Body of pancreas (tissue), 4 donors: ENCODE measurements at regions not wholly inside any gene's neighbourhood (a gene's known extent, or its start where the extent isn't known, plus 50 kb on each side); places are given as distances from the start of the nearest gene placed in this dataset.

Source experiments
- ATAC-seq: fragments of 150-250 bp; one replicate; pipeline ENCODE4 v1.9.1; 2016
- DNase-seq, 4 donors: peaks; one replicate each; pipeline ENCODE4 v3.0.0-alpha.2; 2019
- H3K27ac ChIP-seq, 4 donors: fragments of 200-600 bp; sonication (generic); 1 replicate in 3 of 4; 2 replicates in 1 of 4; pipeline versions ENCODE4 v1.5.1 to v1.6.1; 2016 to 2019; ENCODE audit warnings: mild to moderate bottlenecking in 1 of 4, mixed read lengths in 1 of 4, moderate library complexity in 1 of 4
- H3K27me3 ChIP-seq, 2 donors: fragments of 200-600 bp; sonication (generic); one replicate each; pipeline ENCODE4 v1.6.0; 2016; ENCODE audit warnings: mild to moderate bottlenecking in 1 of 2
- H3K36me3 ChIP-seq, 2 donors: fragments of 200-600 bp; sonication (generic); replicated peaks in 1 of 2; 2 replicates each; pipeline ENCODE4 v1.5.1; 2016; ENCODE audit warnings: low read depth in 2 of 2; ENCODE audit not compliant: insufficient read depth in 1 of 2
- H3K4me1 ChIP-seq: fragments of 200-600 bp; sonication (generic); one replicate; pipeline ENCODE4 v1.6.0; 2016
- H3K4me3 ChIP-seq, 2 donors: fragments of 200-600 bp; sonication (generic); 1 replicate in 1 of 2; 2 replicates in 1 of 2; pipeline ENCODE4 v1.5.1; 2016 to 2019
- H3K9me3 ChIP-seq, 3 donors: fragments of 200-600 bp; sonication (generic); 1 replicate in 2 of 3; 2 replicates in 1 of 3; pipeline ENCODE4 v1.5.1; 2016
- POLR2A ChIP-seq, 3 donors: fragments of 450-650 bp; IDR thresholded peaks; one replicate each; pipeline ENCODE4 v1.6.1; 2016; ENCODE audit warnings: antibody characterized with exemption in 3 of 3, mild to moderate bottlenecking in 2 of 3
- WGBS, 2 donors: methylation state at CpG; one replicate each; pipeline ENCODE4 v1.1.5; 2017; 5-methylcytosine and 5-hydroxymethylcytosine counted together
- intact Hi-C: fragments of 100-400 bp; cut with DNase I; formaldehyde crosslinking; loops from one replicate; pipeline ENCODE4 v1.15.1; 2023
- TF ChIP-seq, protein P1 (sequence below), 7 experiments: fragments of 450-650 bp in 4 of 7; fragments of 200-600 bp in 3 of 7; sonication (generic) in 3 of 7; IDR thresholded peaks; one replicate each; pipeline ENCODE4 v1.5.1; 2016 to 2019; ENCODE audit warnings: antibody characterized with exemption in 7 of 7

- intact Hi-C loops: no loop called here
- Histone ChIP-seq H3K27me3 (no peaks in the 10 kb centered on the region), H3K4me3 (no peak overlapping the region), H3K4me1 (no peaks in the 10 kb centered on the region), H3K27ac (no peak overlapping the region), H3K36me3 (no peaks in the 10 kb centered on the region), H3K9me3 (no peaks in the 10 kb centered on the region)
- peak in 1 of 4 donors; percentile 48 for DNase-seq
- TF ChIP-seq, protein P1, sequence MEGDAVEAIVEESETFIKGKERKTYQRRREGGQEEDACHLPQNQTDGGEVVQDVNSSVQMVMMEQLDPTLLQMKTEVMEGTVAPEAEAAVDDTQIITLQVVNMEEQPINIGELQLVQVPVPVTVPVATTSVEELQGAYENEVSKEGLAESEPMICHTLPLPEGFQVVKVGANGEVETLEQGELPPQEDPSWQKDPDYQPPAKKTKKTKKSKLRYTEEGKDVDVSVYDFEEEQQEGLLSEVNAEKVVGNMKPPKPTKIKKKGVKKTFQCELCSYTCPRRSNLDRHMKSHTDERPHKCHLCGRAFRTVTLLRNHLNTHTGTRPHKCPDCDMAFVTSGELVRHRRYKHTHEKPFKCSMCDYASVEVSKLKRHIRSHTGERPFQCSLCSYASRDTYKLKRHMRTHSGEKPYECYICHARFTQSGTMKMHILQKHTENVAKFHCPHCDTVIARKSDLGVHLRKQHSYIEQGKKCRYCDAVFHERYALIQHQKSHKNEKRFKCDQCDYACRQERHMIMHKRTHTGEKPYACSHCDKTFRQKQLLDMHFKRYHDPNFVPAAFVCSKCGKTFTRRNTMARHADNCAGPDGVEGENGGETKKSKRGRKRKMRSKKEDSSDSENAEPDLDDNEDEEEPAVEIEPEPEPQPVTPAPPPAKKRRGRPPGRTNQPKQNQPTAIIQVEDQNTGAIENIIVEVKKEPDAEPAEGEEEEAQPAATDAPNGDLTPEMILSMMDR (IDR thresholded peaks at IDR 0.05): no peak
- no peak for TF ChIP-seq POLR2A (IDR thresholded peaks at IDR 0.05)
- no peak for ATAC-seq
- WGBS, 2 donors: 48 to 52% methylated on average over 5 of the region's 5 CpGs
These were observed 185.1 kb upstream of the CAMK1G start for GRCh38 chr1:209398313-209398991.

- ATAC-seq: no peak
- 86 to 88% methylated on average over 1 of the region's 1 CpG for WGBS, 2 donors
- intact Hi-C loops: no loop called here
These were observed 183.7 kb upstream of the CAMK1G start for GRCh38 chr1:209399800-209400199.

GRCh38 chr1:209400351-209401220 is 182.9 kb upstream of the CAMK1G start:
- no peak for ATAC-seq
- intact Hi-C loops: no loop called here
- 57 to 59% methylated on average over 7 of the region's 7 CpGs for WGBS, 2 donors
- TF ChIP-seq POLR2A (IDR thresholded peaks at IDR 0.05): no peak
- TF ChIP-seq, protein P1 (IDR thresholded peaks at IDR 0.05): no peak
- no peak for DNase-seq
- Histone ChIP-seq H3K4me3 (no peak overlapping the region), H3K27ac (no peak overlapping the region), H3K4me1 (no peaks in the 10 kb centered on the region), H3K27me3 (no peaks in the 10 kb centered on the region), H3K9me3 (no peaks in the 10 kb centered on the region), H3K36me3 (no peaks in the 10 kb centered on the region)

More at GRCh38 chr1:209399800-209400199, 183.7 kb upstream of the CAMK1G start:
- Histone ChIP-seq H3K36me3 (no peaks in the 10 kb centered on the region), H3K4me1 (no peaks in the 10 kb centered on the region), H3K4me3 (no peak overlapping the region), H3K27me3 (no peaks in the 10 kb centered on the region), H3K9me3 (no peaks in the 10 kb centered on the region), H3K27ac (no peak overlapping the region)
- no peak for DNase-seq
- TF ChIP-seq POLR2A (IDR thresholded peaks at IDR 0.05): no peak
- TF ChIP-seq, protein P1 (IDR thresholded peaks at IDR 0.05): no peak

DNA sequence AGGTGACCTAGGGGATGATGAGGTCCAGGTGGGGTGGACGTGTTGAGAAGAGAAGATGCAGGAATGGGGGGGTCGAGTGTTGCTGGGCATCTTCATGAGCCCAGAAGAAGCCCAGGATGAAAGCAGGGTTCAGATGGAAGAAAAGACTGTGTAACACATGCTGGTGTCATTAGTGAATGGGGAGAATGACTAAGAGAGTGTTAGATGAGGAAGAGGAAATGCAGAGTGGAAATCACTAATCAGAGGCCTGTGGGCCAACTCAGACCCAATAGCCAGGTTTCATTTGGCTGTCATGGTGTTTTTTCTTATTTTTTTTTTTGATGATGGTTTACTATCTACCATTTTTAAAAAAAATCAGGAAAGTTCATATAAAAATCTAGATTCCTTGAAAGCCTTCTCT is 180.8 kb upstream of the CAMK1G start:
- Histone ChIP-seq H3K4me3 (no peak overlapping the region), H3K36me3 (no peaks in the 10 kb centered on the region), H3K9me3 (no peaks in the 10 kb centered on the region), H3K27me3 (no peaks in the 10 kb centered on the region), H3K4me1 (no peaks in the 10 kb centered on the region), H3K27ac (no peak overlapping the region)
- DNase-seq (no peak), ATAC-seq (no peak)
- WGBS, 2 donors: 38 to 48% methylated on average over 2 of the region's 2 CpGs
- intact Hi-C loops: no loop called here
- no peak for TF ChIP-seq POLR2A (IDR thresholded peaks at IDR 0.05)
- TF ChIP-seq, protein P1 (IDR thresholded peaks at IDR 0.05): no peak
